Activated CD8-positive, alpha-beta memory T cell treated with anti-CD3 and anti-CD28 coated beads, Interleukin-2, amount 50 U/mL, for 1 hour (primary cell): ENCODE measurements at regions not wholly inside any gene's neighbourhood (a gene's known extent, or its start where the extent isn't known, plus 50 kb on each side); places are given as distances from the start of the nearest gene placed in this dataset.
"Not testable (repeated sequence)": the region's sequence is repeated elsewhere in the genome, so short reads cannot be mapped to it uniquely, and the experiment has no call there.

Source experiments
- DNase-seq: peaks from one replicate; pipeline ENCODE4 v3.0.0-alpha.2; 2020; ENCODE audit errors: extremely low read depth

- no peak for DNase-seq
Observed at GRCh38 chr4:177948853-177949252, 506.6 kb upstream of the AGA start.

DNA sequence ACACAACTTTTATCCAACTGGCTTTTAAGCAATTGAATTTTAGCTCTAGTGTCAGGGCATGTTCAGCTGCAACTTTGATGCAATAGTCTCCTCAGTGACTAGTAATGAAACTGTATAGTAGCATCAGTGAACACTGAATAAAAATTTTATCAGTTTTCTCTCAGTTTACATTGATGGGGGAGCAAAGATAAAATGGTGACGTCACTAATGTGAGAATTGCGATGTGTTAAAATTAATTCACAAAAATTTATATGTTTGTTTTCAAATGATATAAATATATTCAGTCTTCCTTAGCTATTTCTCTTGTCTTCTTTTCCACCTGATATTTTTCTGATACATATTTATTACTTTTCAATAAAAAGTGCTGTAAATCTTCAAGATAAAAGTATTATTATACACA, 508.8 kb upstream of the AGA start:
- no peak for DNase-seq

DNA sequence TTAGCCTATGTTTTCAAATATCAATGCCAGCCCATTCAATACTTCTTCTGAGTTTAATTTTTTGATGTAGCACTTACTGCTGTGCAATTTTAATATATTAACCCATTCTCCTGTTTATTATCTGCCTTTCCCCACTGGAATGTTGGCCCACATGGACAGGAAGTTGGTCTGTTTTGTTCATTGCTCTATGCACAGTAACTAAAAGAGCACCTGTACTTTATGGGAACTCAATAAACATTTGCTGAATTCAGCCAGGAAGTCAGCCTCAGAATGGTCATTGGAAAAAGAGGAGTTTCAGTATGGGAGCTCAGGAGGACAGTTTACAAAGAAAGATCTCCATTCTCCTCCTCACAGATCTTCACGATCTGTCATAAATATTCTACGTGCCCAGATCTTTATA, 510.5 kb upstream of the AGA start:
- DNase-seq, result no peak

- no peak for DNase-seq
Observed at GRCh38 chr4:177957596-177958360, 515.5 kb upstream of the AGA start.

- DNase-seq, result no peak
Observed at GRCh38 chr4:177960566-177960965, 518.3 kb upstream of the AGA start.

- no peak for DNase-seq
Observed at GRCh38 chr4:177961761-177962380, 519.6 kb upstream of the AGA start.

- no peak for DNase-seq
Observed at GRCh38 chr4:177964061-177964460, 521.8 kb upstream of the AGA start.

DNA sequence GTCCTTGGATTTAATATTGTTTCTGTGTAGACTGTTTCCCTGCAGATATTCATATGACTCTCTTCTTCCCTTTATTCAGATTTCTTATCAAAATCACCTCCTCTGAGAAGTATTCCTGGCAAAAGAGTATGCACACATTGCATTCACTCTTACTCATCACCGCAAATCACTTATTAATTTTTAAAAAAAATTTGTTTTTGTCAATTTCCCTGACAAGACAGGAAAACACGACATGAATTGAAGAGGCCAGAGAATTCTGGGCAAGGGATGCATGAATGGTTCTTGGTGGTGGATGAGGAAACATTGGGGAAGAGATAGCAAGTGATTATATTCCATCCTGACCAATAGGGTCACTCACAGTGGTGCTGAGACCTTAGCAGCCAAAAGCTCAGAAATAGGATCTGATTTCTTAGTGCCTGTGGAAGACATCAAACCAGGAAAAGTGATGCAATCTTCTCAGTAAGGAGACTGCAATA, 522.5 kb upstream of the AGA start:
- DNase-seq, result no peak

GRCh38 chr4:177967328-177967727, 525.1 kb upstream of the AGA start:
- DNase-seq, result no peak

GRCh38 chr4:177968817-177969442, 526.7 kb upstream of the AGA start:
- DNase-seq, result no peak

DNA sequence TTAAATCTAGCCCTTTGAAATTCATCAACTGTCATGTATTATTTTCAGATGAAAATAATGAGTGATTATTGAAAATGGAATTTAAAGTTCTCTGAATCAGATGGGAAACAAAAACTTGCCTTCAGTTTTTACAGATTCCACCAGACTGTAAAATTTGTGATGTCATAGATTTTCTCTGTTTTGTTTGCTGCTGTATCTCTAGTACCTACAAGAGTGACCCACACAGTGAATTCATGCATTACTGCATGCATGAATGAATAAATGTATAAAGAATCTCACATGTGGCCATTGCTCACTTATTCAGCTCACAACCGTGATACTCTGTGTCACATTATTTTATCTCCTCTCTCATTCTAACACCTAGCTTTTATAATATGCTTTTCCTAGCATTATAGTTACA, 532.2 kb upstream of the AGA start:
- no peak for DNase-seq

- DNase-seq, result no peak
Observed at GRCh38 chr4:177975315-177975987, 533.2 kb upstream of the AGA start.

DNA sequence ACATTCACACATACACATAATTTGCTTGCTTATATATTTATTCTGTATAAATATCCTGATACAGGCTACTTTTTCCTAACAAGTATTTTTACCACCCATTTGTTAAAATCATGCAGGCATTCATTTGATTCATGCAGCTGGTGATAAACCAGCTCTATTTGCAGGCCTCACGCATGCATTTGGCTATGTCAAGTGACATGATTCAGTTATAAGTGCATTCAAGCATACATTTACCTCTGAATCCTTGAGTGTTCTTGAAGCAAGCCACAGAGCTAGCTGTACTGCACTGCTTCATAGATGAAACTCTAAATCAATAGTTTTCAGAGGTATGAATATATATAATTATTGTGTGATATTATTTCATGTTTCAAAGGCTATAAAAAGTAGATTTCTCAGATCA, 544.0 kb upstream of the AGA start:
- no peak for DNase-seq

DNA sequence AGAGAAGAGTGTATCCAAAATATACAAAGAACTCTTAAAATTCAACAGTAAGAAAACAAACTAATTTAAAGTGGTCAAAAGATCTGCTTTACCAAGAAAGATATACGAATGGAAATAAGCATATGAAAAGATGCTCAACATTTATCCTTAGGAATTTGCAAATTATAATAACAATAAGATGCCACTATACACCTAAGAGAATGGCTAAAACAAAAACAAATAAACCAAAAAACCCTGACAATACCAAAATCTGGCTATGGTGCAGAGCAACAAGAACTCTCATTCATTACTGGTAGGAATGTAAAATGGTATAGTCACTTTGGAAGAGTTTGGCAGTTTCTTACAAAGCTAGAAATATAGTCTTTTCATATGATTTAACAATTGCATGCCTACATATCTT, 545.7 kb upstream of the AGA start:
- no peak for DNase-seq

DNA sequence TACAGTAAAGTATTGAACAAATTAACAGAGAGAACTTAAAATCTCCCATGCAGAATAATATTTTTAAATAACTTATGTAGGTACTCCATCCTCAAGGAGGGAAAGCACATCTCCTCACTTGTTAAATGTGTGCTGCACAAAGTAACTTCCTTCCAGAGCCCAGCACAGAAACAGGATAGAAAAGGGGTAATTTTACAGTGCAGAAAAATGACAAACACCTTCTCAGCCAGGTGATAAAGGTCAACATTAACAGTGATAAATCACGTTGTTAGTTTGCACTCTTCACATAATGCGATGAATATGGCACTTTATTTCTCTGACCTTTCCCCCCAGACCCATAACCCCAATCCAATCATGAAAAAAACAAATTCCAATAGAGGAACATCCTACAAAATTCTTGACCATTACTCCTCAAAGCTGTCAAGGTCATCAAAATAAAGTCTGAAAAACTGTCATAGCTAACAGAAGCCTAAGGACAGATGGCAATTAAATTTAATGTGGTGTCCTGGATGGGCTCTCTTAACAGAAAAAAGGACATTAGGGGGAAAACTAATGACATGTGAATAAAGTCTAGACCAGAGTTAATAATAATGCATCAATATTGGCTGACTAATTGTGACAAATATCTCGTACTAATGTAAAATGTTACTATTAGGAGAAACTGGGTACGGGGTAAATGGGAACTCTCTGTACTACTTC, 547.4 kb upstream of the AGA start:
- DNase-seq, result no peak

GRCh38 chr4:178003098-178003657, 560.9 kb upstream of the AGA start:
- no peak for DNase-seq

GRCh38 chr4:178010596-178010995, 568.4 kb upstream of the AGA start:
- no peak for DNase-seq

DNA sequence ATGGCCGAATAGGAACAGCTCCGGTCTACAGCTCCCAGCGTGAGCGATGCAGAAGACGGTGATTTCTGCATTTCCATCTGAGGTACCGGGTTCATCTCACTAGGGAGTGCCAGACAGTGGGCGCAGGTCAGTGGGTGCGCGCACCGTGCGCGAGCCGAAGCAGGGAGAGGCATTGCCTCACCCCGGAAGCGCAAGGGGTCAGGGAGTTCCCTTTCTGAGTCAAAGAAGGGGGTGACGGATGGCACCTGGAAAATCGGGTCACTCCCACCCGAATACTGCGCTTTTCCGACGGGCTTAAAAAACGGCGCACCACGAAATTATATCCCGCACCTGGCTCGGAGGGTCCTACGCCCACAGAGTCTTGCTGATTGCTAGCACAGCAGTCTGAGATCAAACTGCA, 572.8 kb upstream of the AGA start:
- DNase-seq, result not testable (repeated sequence)

DNA sequence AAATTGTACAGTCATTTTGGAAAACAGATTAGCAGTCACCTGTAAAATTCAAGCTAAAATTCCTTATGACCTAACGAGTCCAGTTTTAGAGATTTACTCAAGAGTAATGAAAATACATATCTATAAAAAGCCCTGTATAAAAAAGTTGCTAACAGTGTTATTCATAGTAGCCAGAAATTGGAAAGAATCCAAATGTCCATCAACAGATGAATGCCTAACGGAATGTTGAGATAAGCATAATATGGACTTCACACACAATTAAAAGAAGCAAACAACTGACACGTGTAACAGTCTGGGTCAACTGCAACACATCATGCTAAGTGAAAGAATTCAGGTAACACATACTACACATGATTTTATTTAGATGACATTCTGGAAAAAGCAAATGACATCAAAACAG, 584.8 kb upstream of the AGA start:
- no peak for DNase-seq

DNA sequence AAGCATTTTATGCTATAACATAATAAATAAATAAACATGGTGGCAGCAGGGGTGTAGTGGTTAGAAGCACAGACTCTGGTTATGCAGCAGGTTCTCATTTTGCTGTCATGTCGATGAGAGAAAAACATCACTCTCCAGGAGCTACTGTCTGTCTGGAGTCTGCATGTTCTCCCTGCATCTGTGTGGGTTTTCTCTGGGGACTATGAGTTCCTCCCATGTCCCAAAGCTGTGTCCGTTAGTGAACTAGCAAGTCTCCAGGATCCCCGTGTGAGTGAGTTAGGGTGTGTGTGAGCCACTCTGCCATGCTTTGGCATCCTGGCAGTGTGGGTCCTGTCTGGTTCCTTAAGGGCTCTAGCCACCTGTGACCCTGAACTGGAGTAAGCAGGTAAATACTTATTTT, 585.6 kb upstream of the AGA start:
- DNase-seq, result no peak

DNA sequence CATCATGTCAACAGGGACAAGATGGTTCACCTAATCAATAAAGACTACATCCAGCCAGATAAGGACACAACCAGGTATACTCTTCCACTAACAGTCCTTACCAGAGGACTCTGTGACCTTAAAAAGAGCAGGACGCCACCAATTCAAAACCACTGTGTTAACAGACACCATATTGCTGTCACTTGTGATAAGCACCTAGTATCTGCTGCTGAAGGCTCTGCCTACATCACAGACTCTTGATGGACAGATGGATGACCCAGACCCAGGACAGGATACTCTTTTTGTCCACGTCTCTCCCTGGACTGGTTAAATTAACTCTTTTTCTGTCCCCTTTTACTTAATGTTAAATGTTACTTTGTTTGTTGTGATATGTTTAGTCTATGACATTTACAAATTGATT, 586.2 kb upstream of the AGA start:
- DNase-seq, result no peak
